Motor neuron (in vitro differentiated cells): ENCODE measurements at regions not wholly inside any gene's neighbourhood (a gene's known extent, or its start where the extent isn't known, plus 50 kb on each side); places are given as distances from the start of the nearest gene placed in this dataset.

ENCODE experiments used
- ATAC-seq, 8 experiments: fragments of 200-7000 bp; cut with Tn5 transposase; replicated peaks in 6 of 8; 2 replicates each; pipeline ENCODE4 v1.8.0; 2021; ENCODE audit warnings: mild to moderate bottlenecking in 8 of 8, moderate library complexity in 8 of 8
- H3K27ac ChIP-seq, 2 donors: fragments of 250-450 bp; sonication (Bioruptor Pico); 2 replicates each; pipeline ENCODE4 v1.9.0; 2021; ENCODE audit warnings: antibody characterized with exemption in 2 of 2, mild to moderate bottlenecking in 2 of 2, moderate library complexity in 1 of 2
- H3K4me1 ChIP-seq, 2 donors: fragments of 250-450 bp; sonication (Bioruptor Pico); replicated peaks in 1 of 2; 2 replicates each; pipeline ENCODE4 v1.6.1; 2021; ENCODE audit warnings: antibody characterized with exemption in 2 of 2, mild to moderate bottlenecking in 2 of 2, moderate library complexity in 1 of 2
- H3K4me3 ChIP-seq, 5 donors: fragments of 250-450 bp; sonication (Bioruptor Pico); 2 replicates each; pipeline ENCODE4 v1.9.0; 2021; ENCODE audit warnings: antibody characterized with exemption in 5 of 5, mild to moderate bottlenecking in 5 of 5, moderate library complexity in 4 of 5
- WGBS, 10 experiments: fragments of 450-650 bp; shearing (Covaris generic); methylation state at CpG; one replicate each; pipeline ENCODE4 v1.0.0; 2022; 5-methylcytosine and 5-hydroxymethylcytosine counted together
- in situ Hi-C, 9 experiments: fragments of 400-800 bp; cut with MboI; loops; one replicate each; pipeline ENCODE4 v1.15.0; 2021; ENCODE audit warnings: low sequenced_read_pairs in 9 of 9, low pct_unique_long_range_greater_than_20kb in 2 of 9; ENCODE audit not compliant: unreplicated experiment in 9 of 9

GRCh38 chr17:77734371-77735080 is 224.0 kb upstream of the TNRC6C start:
- Histone ChIP-seq H3K4me1 (peaks cover 40 to 48% of the 10 kb centered on the region in 2 donors), H3K4me3 (no peak overlapping the region), H3K27ac (peak overlapping the region; percentile 32 to 69)
- ATAC-seq = peak; percentile 81 to 88 (median 83)
- in situ Hi-C loops = no loop called here
- WGBS, 10 experiments = 0 to 63% (median 38%) methylated on average over 1 to 4 of the region's 19 CpGs; no CpG with 5 or more reads in 6 of the 10 experiments

DNA sequence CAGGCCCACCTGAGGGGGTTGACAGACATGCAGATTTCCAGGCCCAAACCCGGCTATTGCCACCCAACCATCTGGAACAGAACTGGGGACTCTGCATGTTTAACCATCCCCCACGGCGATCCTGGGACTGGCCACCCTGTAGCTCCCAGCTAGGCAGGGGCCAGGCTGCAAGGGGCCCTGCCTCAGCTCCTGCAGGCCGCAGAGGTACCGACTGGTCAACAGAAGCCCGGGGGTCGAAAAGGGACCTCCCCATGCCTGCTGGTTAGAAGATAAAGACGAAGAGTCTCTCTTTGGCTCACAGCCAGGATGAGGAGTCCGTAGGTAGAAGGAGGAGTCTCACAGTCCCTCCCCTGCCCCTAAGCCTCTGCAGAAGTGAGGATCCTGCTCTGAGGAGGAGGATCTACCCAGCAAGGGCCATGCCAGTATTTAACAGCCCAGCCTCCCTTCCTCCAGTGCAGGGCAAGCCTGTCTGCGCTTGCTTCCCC is 223.4 kb upstream of the TNRC6C start:
- H3K27ac ChIP-seq = peak overlapping the region; percentile 32 to 69
- ATAC-seq = peak; percentile 41 to 64 (median 52)

DNA sequence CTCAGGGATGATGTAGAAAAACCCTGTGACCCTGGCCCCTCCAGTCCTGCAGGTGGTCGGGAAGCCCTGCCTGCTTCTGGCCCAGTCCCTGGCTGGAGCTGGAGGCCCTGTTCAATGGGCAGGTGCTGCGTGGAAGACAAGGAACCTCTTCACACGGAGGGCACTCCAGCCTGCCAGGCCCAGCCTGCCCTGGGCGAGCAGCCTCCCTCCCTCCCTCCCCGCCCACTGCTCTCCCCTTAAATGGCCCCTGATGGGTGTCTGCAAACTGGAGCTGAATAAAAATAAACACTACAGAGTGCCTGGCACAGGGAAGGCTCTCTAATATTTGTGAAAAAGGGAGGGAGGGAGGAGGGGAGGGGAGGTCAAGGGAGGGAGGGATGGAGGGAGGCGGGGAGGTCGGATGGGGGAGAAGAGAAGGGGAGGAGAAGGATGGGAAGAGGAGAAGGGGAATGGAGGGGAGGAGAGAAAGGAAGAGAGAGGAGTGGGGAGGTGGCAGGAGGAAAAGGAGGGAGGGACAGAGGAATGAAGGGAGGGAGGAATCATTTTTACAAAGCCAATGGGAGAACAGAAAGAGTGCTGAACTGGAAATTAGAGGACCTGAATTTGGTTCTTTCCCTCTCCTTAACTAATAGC is 222.8 kb upstream of the TNRC6C start:
- WGBS, 10 experiments = 60% methylated on average over 1 of the region's 7 CpGs; no CpG with 5 or more reads in 9 of the 10 experiments
- in situ Hi-C loops = no loop called here
- Histone ChIP-seq H3K27ac (peak overlapping the region; percentile 32 to 69), H3K4me1 (peaks cover 40 to 48% of the 10 kb centered on the region in 2 donors), H3K4me3 (no peak overlapping the region)
- ATAC-seq = peak; percentile 9 to 56 (median 41)

More for the DNA sequence above, 223.4 kb upstream of the TNRC6C start:
- WGBS, 10 experiments = 0 to 80% (median 27%) methylated on average over 1 to 8 of the region's 10 CpGs; no CpG with 5 or more reads in 4 of the 10 experiments
- in situ Hi-C loops = no loop called here
- H3K4me3 ChIP-seq = no peak overlapping the region
- peaks cover 40 to 48% of the 10 kb centered on the region in 2 donors for H3K4me1 ChIP-seq

GRCh38 chr17:77736199-77736585 is 222.3 kb upstream of the TNRC6C start:
- H3K27ac ChIP-seq = peak overlapping the region; percentile 28 to 39
- peaks cover 40 to 48% of the 10 kb centered on the region in 2 donors for H3K4me1 ChIP-seq
- WGBS, 10 experiments = 21 to 60% (median 37%) methylated on average over 1 to 12 of the region's 17 CpGs; no CpG with 5 or more reads in 6 of the 10 experiments
- H3K4me3 ChIP-seq = no peak overlapping the region
- in situ Hi-C loops = no loop called here
- ATAC-seq = peak in 3 of 8 experiments; percentile 31 to 40 (median 32)

GRCh38 chr17:77736721-77737120 is 221.8 kb upstream of the TNRC6C start:
- ATAC-seq = no peak
- H3K4me1 ChIP-seq = peaks cover 40 to 48% of the 10 kb centered on the region in 2 donors
- H3K4me3 ChIP-seq = no peak overlapping the region
- H3K27ac ChIP-seq = no peak overlapping the region
- WGBS, 10 experiments = 30 to 100% (median 48%) methylated on average over 2 to 4 of the region's 6 CpGs; no CpG with 5 or more reads in 4 of the 10 experiments
- in situ Hi-C loops = no loop called here

DNA sequence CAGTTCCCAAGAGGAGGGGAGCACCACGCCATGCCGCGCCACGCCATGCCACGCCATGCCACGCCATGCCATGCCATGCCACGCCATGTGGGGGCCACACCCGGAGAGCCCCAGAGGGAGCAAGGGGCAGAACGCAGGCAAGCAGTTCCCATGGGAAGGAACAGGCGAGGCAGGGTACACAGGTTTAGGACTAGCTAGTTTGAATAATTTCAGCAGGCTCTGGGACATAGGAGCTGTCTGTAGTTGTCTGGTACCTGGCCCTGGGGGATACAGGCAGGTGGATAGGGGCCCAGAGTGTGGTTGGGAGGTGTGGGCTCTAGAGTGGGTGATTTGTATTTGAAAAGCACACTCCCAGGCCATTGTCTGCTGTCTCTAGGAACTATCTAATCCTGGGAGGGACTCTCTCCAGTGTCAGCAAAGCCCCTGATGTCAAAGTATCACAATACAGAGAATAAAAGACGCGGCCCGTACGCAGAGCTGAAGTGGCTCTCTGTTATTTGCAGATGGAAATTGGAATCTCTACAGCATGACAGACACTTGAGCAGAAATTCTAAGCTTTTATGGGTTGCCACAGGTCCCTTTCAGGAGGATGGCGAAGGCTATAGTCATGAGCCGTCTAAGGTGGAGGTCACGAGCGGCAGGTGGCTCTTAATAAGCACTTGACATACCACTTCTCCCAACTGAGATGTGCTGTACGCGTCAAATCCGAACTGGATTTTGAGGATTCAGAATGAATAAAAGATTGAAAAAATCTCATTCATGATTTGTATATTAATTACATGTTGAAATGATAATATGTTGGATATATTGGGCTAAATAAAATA is 220.8 kb upstream of the TNRC6C start:
- H3K4me1 ChIP-seq = peaks cover 40 to 48% of the 10 kb centered on the region in 2 donors
- H3K4me3 ChIP-seq = no peak overlapping the region
- H3K27ac ChIP-seq = no peak overlapping the region
- WGBS, 10 experiments = 33 to 94% (median 86%) methylated on average over 2 to 12 of the region's 21 CpGs; no CpG with 5 or more reads in 2 of the 10 experiments
- in situ Hi-C loops = no loop called here
- ATAC-seq = no peak

GRCh38 chr17:77738751-77739531 is 219.6 kb upstream of the TNRC6C start:
- WGBS, 10 experiments = 3 to 100% (median 77%) methylated on average over 1 to 8 of the region's 8 CpGs; no CpG with 5 or more reads in 1 of the 10 experiments
- H3K27ac ChIP-seq = no peak overlapping the region
- peaks cover 36 to 44% of the 10 kb centered on the region in 2 donors for H3K4me1 ChIP-seq
- in situ Hi-C loops = no loop called here
- H3K4me3 ChIP-seq = no peak overlapping the region
- peak in 1 of 8 experiments; percentile 5 for ATAC-seq

DNA sequence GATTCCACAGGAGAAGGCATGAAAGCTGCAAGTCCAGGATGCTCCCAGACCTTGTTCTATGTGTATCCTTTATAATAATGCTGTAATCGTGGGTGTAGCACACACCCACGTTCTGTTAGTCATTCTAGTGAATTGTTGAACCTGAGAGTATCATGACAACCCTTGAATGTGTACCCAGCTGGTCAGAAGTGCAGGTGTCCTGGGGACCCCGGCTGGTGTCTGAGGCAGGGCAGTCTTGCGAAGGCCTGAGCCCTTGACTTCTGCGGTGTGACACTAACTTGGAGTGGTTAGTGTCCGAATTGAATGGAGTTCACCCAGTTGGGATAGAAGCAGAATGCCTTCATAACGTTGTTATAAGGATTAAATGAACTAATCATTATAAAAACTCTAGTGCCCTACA is 218.0 kb upstream of the TNRC6C start:
- in situ Hi-C loops = no loop called here
- 38 to 100% (median 89%) methylated on average over 1 to 5 of the region's 7 CpGs; no CpG with 5 or more reads in 3 of the 10 experiments for WGBS, 10 experiments
- Histone ChIP-seq H3K4me3 (no peak overlapping the region), H3K4me1 (peaks cover 21 to 30% of the 10 kb centered on the region in 2 donors), H3K27ac (no peak overlapping the region)
- no peak for ATAC-seq

GRCh38 chr17:77741109-77741508 is 217.4 kb upstream of the TNRC6C start:
- ATAC-seq = no peak
- Histone ChIP-seq H3K27ac (no peak overlapping the region), H3K4me1 (peaks cover 15 to 25% of the 10 kb centered on the region in 2 donors), H3K4me3 (no peak overlapping the region)
- in situ Hi-C loops = no loop called here
- 3 to 80% (median 65%) methylated on average over 2 to 8 of the region's 8 CpGs; no CpG with 5 or more reads in 4 of the 10 experiments for WGBS, 10 experiments

DNA sequence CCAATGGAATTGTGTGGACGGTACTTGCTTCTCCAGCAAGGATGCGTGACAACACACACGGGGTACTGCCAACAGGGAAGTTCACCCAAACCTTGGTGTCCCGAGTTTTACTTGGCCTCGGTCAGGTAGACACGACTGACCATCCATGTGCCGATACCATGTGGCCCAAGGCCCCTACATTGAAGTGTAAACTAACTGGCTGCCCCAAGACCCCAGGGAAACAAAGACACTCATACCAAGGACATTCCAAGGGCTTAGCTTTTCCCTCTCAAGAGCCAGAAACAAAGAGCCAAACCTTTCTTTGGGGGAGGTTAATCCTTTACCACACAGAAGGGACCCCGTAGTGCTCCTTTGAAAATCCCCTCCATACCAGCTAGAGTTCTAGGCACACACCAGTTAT is 215.9 kb upstream of the TNRC6C start:
- Histone ChIP-seq H3K4me1 (peaks cover 19 to 27% of the 10 kb centered on the region in 2 donors), H3K4me3 (no peak overlapping the region), H3K27ac (no peak overlapping the region)
- WGBS, 10 experiments = 17 to 85% (median 34%) methylated on average over 1 to 4 of the region's 8 CpGs; no CpG with 5 or more reads in 2 of the 10 experiments
- in situ Hi-C loops = no loop called here
- no peak for ATAC-seq

- peaks cover 30 to 31% of the 10 kb centered on the region in 2 donors for H3K4me1 ChIP-seq
- in situ Hi-C loops = no loop called here
- 40 to 100% (median 83%) methylated on average over 2 to 9 of the region's 21 CpGs; no CpG with 5 or more reads in 2 of the 10 experiments for WGBS, 10 experiments
Observed at GRCh38 chr17:77744066-77744988, 214.2 kb upstream of the TNRC6C start.

More at GRCh38 chr17:77744066-77744988, 214.2 kb upstream of the TNRC6C start:
- H3K4me3 ChIP-seq = no peak overlapping the region
- ATAC-seq = no peak
- no peak overlapping the region for H3K27ac ChIP-seq
